GM19025 (cell line): ENCODE measurements at regions not wholly inside any gene's neighbourhood (a gene's known extent, or its start where the extent isn't known, plus 50 kb on each side); places are given as distances from the start of the nearest gene placed in this dataset.

ENCODE experiments used
- ATAC-seq: cut with Tn5 transposase; IDR thresholded peaks from one replicate; pipeline ENCODE4 v1.9.1; 2021; ENCODE audit warnings: mild to moderate bottlenecking, low read depth, moderate library complexity; ENCODE audit not compliant: unreplicated experiment

DNA sequence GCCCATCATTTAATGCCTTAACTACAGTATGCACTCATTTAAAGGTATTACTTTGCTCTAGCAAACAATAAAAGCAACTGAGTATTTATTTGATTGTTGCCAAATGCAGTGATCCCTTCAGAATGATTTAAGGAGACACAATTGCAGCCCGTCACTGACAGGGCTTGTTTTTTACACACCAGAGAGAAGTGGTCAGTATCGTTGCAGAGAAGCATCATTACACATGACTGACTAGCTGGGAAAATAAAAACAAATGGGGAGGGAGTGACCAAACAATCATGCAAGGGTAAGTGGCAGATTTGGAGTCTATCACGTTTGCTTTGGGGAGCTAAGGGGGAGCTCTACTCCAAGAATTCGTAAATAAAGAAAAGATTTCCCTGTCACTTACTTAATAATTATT lies 1685.3 kb upstream of the TENM3 start:
- ATAC-seq = no peak

DNA sequence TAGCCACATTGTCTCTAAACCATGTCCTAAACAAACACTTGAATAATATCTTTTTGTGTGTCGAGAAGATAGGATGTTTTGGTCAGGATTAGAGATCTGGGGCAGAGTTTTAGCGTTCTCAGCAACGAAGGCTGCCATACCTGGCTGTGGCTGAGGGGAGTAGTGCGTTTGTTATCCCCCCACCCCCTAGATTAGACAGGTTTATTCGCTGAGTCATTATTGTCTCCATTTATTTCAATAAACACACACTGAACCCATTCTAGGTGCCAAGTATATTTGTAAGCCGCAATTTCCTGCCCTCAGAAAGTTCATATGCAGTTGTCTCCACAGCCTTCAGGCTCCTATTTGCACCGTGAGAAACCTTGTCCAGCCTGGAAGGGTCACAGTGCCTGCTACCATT lies 1684.8 kb upstream of the TENM3 start:
- ATAC-seq = no peak

DNA sequence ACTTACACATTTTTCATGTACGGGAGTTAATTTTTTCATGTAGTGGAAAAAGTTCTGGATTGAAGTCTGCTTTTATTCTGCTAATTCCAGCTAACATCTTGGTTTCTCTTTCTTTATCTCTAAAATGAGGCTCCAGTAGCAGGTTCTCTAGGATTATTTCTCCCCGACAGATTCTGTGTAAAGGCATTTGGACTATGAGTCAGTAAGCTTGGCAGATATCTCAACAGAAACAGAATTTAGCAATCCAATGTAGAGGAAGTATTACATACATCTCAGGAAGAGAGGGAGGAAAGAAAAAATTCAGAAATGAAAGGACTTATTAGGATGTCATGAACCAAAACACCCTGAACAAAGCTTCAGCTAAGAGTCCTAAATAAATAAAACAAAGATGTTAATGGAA lies 1682.3 kb upstream of the TENM3 start:
- ATAC-seq = no peak

DNA sequence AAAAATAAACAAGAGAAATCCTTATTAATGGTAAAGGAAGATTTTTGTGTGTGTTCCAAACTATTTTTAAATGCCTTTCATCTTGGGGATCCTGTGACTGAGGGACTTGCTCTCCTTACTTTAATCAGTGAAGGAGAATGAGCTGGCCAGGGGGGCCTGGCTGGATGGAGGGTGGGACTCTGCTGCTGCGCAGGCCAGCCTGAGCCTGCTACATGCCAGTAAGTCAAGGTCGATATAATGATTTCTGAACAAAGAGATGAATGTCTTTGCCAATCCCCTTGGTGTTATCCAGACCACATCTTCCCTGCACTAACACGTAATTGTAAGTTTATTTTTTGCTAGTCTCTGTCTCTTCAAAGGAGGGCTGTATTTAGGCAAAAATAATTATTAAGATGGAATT lies 1679.2 kb upstream of the TENM3 start:
- no peak for ATAC-seq

DNA sequence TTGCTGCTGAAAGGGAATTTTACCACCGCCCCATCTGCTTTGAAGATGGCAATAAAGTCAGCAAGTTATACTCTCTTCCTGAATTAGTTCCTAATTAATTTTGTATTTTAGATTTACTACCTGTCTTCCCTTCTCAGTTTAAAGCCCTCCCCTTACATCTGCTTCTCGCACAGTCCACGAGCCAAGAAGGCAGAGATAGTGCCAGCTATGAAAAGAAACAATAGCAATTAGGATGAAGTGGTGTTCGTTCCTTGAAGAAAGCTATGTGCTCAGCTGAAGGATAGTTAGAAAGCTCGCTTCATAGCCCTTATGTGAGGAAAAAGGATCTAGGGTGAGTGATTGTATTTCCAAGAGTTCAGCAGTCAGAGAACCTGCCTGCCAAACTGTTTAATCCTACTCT lies 1678.8 kb upstream of the TENM3 start:
- ATAC-seq = no peak

DNA sequence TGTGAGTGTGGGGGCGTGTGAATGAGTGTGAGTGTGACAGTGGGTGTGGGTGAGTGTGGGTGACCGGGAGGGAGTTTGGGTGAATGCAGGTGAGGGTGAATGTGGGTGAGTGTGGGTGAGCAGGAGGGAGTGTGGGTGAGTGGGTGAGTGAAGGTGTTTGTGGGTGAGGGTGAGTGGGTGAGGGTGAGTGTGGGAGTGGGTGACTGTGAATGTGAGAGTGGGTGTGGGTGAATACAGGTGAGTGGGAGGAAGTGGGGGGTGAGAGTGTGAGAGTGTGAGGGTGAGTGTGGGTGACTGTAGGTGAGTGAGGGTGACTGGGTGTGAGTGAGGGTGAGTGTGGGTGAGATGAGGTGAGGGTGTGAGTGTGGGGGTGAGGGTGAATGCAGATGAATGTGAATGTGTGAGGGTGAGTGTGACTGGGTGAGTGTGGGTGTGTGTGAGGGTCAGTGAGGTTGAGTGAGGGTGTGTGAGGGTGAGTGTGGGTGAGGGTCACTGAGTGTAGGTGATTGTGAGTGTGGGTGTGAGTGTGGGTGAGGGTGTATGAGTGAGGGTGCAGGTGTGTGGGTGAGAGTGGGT lies 1677.3 kb upstream of the TENM3 start:
- no peak for ATAC-seq

DNA sequence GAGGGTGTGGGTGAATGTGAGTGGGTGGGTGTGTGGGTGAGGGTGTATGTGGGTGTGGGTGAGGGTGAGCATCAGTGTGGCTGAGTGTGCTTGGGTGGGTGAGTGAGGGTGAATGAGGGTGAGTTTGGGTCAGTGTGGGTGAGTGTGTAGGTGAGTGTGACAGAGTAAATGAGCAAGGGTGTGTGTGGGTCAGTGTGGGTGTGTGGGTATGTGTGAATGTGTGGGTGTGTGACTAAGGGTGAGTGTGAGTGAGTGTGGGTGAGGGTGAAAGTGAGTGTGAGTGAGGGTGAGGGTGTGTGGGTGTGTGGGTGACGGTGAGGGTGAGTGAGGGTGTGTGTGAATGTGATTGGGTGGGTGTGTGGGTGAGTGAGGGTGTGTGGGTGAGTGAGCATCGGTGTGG lies 1676.7 kb upstream of the TENM3 start:
- ATAC-seq = no peak

DNA sequence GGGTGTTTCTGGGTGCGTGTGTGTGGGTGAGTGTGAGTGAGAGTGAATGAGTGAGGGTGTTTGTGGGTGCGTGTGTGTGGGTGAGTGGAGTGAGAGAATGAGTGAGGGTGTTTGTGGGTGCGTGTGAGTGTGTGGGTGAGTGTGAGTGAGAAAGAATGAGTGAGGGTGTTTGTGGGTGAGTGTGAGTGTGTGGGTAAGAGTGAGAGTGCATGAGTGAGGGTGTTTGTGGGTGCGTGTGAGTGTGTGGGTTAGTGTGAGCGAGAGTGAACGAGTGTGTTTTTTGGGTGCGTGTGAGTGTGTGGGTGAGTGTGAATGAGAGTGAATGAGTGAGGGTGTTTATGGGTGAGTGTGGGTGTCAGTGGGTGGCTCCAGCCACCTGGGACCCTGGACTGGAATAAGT lies 1676.1 kb upstream of the TENM3 start:
- no peak for ATAC-seq

DNA sequence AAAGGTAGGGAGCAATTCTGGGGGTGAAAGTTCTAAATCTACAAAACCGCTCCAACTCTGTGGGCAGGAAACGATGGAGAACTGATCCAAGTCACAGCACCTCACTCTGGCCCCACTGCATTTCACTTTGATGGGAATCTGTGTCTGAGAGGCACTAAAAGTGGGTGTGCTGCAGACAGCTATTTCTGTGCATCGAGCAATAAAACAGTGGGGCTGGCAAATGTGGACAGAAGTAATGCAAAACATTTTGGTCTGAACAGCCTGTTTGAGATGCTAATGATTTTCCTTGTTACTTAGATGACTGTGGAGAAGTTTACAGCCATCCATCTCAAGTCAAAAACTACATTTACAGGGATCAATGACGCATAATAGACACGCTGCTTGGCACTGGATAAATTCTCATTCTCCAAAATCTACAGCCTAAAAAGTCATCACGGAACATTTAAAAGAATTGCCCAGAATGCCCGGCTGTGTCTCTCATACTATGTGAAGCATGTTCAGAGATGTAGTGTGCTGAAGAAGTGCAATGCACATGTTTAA lies 1671.6 kb upstream of the TENM3 start:
- ATAC-seq = no peak

DNA sequence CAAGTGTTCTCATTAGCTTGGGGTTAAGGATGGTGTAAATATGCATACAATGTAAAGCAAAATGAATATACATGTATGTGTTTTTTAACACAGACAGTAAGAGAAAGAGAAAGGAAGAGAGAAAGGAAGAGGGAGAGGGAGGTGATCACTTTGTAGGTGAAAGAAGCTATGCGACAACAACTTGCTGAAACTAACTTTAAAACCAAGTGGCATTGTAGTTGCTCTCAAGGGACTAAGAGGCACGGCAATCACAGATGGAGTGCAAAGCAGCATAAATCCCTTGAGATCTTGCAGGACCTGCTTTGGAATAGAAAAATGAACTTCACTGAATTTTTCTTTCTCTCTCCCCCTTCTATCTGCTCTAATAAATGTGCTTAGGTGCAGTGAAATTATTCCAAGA lies 1665.0 kb upstream of the TENM3 start:
- no peak for ATAC-seq

DNA sequence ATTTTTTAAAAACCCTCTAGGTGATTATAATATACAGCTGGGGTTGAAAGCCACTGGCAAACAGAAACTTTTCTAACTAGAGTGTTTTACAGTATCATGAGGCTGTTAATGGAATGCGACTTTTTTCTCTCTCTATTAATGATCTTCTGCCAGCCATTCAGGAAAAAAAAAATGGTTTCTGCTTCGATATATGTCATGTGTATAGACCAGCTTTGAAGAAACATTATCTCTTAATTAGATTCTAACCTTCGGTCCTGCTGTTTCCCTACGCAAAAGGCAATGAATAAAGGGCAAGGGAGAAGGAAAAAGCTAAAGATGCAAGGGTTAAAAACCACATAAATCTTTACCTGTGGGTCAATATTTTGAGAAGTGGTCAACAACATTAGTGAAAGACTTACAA lies 1662.1 kb upstream of the TENM3 start:
- ATAC-seq = no peak

DNA sequence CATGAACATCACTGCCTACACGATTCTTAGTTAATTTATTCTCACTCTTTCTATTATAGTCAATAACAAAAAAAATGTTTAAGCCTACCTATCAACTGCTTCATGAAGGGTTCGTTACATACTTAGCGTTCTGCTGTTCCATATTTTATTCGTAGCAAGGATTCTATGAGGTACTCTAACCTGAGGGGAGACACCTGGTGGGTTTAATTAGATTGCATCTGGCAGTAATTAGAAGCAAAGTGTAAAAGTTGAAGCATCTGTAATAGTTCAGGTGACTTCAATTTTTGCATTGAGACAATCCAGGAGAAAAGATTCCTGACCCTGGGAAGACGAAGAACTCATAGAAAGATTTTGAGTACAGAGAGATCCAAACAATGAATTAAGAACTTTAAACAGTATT lies 1655.8 kb upstream of the TENM3 start:
- no peak for ATAC-seq

DNA sequence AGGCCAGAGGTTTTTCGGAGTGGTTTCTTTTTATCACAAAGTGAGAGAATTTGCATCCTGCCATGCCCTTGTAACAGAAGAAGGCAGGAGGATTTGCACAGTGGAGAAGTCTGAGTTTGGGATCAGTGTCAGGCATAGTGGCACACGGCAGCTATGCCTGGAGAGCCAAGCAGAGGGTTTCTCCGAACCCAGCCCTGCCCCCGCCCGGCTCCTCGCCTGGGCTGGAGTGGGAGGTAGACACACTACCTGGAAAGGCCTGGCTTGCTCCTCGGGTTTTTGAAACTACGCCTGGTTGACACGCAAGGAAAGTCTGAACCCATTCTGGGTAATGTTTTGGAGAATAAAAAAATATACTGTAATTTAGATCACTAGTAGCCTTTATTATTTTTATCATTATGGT lies 1653.6 kb upstream of the TENM3 start:
- no peak for ATAC-seq

DNA sequence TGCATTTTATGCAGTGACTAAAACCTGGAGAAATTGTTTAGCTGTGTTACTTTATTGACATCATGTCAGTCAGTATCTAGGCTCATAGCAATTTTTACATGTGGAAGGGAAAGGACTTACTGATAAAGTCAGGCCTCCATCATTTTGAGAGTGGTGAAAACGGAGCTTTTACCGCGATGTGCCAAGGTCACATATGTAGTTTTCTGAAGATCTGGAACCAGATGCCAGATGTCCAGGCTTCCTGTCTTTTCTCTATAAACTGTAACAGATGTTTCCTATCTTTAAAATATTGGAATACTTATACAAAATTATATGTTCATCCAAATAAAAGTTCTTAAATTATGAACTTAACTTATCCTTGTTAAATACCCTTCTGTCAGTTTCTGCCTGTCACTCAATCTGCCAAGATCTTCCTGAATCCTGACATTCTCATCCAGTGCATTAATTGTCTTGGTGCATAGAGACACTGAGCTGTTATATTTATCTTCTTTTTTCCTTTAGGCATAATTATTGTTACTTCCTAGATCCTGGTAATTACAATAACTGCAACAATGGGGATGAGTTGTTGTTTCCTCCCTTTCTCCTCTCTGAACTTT lies 1646.2 kb upstream of the TENM3 start:
- ATAC-seq = no peak

DNA sequence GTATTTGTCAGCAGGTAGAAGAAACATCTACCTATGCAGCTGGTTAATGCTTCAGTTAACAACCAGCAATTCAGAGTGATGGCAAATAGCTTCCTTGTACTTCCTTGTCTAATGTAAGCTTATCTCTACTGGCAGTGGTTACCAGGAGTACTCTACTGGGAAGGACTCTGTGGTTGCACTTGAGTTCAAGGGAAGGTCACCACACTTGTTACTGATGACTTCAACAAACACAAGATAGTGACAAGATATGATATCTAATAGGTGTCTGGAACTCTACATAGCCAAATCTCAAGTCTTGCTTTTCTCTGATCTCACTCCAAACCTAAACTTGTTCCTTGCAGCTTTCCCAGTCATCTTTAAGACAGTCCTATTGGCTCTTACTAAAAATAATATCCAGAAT lies 1644.9 kb upstream of the TENM3 start:
- ATAC-seq = no peak

DNA sequence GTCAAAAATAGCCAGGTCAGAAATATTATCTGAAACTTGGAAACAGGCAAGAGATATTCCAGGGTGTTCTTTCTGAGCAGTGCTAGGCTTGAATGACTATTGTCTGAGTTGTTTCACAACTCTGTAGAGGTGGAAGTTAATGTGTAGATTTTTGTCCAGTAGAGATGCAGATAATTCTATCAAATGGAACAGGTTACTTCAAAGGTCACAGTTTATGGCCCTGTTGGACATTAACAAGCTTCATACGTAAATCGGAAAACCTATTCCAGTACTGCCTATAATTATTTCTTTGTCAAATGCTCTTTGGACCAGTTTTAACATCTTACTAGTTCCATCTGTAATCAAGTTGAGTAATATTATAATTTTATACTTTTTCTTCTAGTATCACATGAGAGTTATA lies 1639.4 kb upstream of the TENM3 start:
- ATAC-seq = no peak

DNA sequence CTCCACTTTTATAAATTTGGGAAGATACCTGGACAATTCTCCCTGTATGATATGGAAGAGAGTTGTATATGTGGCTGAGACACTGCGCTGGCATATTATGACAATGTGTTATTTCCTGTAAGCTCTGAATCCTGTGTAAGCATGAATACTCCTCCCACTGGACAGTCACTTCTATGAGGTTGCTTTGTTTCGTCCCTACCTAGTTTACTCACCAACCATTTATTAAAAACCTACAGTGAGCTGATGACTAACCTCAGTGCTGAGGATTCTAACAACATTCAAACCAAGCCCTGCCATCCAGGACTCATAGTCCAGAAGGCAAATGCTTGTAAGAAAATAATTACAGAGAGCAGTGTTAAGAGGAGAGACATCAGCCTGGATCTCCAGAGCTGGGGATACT lies 1632.9 kb upstream of the TENM3 start:
- no peak for ATAC-seq

DNA sequence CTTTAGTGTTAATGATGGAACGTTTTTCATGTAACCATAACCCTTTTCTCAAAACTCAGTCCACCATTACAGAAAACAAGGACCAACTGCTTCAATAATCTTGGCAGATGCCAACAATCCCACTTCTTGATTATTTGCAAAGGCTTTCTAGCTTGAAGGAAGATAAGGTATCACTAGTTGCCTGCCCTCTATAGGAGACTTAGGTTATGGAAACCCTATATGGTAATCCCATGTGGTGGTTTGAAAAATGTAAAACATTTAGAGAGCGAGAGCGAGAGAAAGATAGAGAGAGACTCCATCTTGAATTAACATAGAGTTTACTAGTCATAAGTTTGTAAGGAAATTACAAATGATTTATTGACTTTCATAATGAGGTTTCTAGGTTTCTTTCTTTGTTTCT lies 1627.5 kb upstream of the TENM3 start:
- no peak for ATAC-seq

DNA sequence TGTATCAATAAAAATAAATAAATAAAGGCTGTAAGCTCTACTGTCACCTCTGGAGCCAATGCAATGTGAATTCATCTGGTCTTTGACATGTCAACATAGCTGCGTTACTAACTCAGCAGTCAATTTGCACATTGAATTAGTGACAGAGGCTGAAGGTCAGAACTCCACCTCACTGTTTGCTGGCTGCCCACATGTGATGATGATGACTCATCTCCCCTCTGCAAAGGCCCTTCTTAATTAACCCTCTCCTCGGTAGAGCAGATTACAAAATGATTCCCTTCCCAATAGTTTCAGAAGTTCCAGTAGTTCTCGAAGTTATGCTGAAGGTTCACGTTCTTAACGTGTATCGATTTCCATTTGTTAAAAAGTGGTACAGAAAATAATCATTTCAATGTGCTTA lies 1626.0 kb upstream of the TENM3 start:
- no peak for ATAC-seq

DNA sequence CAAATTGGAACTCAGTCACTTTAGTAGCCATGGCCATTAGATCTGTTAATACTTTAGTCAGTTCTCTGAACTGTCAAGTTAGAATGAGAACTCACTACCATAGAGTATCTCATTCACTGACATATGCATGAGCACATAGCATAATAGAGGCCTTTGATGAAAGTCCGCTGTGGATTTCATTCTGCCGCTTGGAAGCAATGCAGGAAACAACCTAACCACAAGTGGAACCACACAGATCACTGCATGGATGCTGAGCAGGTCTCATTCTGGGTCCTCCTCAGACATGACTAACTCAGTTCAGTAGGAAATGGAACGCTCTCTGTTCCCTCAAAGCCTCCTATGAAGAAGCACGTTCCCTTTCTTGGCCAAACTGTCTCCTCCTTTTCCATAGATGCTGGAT lies 1624.8 kb upstream of the TENM3 start:
- no peak for ATAC-seq

DNA sequence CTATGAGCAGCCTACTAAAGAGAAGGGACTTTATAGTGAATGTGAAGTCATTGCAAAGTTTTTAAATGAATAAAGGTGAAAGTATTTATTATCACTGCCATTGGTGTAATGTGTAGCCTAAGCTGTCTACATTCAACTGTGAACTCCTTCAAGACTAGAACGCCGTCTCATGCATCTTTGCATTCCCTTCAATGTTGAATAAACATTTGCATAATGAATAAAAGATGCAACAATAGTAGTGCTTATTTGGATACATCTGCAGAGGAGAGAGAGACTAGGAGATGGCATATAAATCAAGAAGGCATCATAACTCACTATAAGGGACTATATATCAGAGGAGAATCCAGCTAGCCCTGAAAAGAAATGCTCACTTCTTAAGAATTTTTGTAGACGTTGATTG lies 1623.8 kb upstream of the TENM3 start:
- ATAC-seq = no peak

DNA sequence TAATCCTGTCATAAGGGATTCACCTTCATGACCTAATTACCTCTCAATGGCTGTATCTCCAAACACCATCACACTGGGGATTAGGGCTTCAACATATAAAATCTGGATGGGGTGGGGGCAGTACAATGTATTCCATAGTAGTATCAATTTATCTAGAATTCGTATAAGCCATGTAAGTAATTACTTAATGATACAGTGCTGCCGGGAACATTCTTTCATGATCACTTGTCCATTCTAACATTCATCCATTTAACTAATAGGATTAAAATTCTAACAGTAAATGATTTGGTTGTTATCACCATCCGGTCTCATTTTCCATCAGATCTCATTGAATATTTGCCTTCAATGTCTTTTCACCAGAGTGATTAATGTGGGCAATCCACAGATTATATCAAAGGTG lies 1620.9 kb upstream of the TENM3 start:
- ATAC-seq = no peak

DNA sequence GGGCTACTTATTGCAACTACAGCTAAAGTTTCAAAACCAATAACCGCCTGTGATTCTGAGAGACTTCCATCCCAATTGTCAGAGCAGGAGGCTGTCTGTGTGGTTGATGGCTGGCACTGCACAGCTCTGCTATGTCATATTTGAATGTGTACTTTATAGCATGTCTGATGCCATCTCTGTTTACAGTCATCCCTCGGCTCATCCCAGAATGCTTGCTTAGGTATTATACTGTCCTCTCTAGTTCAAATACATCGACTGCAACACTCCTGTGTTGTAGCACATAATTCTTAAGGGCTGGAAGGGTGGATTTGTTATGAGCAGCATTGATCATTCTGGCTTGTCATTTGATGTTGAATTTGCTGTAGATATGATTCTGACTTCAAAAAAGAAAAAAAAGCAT lies 1617.5 kb upstream of the TENM3 start:
- no peak for ATAC-seq
